GM18520 (cell line): ENCODE measurements at regions not wholly inside any gene's neighbourhood (a gene's known extent, or its start where the extent isn't known, plus 50 kb on each side); places are given as distances from the start of the nearest gene placed in this dataset.

Experiments
- ATAC-seq: cut with Tn5 transposase; IDR thresholded peaks from one replicate; pipeline ENCODE4 v1.9.1; 2021; ENCODE audit not compliant: unreplicated experiment

- no peak for ATAC-seq
Measured at GRCh38 chr5:3943859-3944258, 348.2 kb downstream of the IRX1 start.

GRCh38 chr5:3944930-3945329 is 349.3 kb downstream of the IRX1 start:
- ATAC-seq, result no peak

GRCh38 chr5:3948838-3949237 is 353.2 kb downstream of the IRX1 start:
- no peak for ATAC-seq

GRCh38 chr5:3954199-3954598 is 358.6 kb downstream of the IRX1 start:
- ATAC-seq, result no peak

- no peak for ATAC-seq
Measured at GRCh38 chr5:3954633-3955032, 359.0 kb downstream of the IRX1 start.

- no peak for ATAC-seq
Measured at GRCh38 chr5:3957658-3958057, 362.0 kb downstream of the IRX1 start.

GRCh38 chr5:3958389-3958788 is 362.8 kb downstream of the IRX1 start:
- no peak for ATAC-seq

- ATAC-seq, result no peak
Measured at GRCh38 chr5:3962113-3962512, 366.5 kb downstream of the IRX1 start.

GRCh38 chr5:3963652-3964051 is 368.0 kb downstream of the IRX1 start:
- ATAC-seq, result no peak

GRCh38 chr5:3980156-3980555 is 384.5 kb downstream of the IRX1 start:
- ATAC-seq, result no peak

- no peak for ATAC-seq
Measured at GRCh38 chr5:3987867-3988266, 392.2 kb downstream of the IRX1 start.

GRCh38 chr5:3993856-3994473 is 398.3 kb downstream of the IRX1 start:
- ATAC-seq, result no peak

- ATAC-seq, result no peak
Measured at GRCh38 chr5:3994628-3995027, 399.0 kb downstream of the IRX1 start.

- ATAC-seq, result no peak
Measured at GRCh38 chr5:3995954-3996619, 400.5 kb downstream of the IRX1 start.

- ATAC-seq, result no peak
Measured at GRCh38 chr5:3996707-3997336, 401.2 kb downstream of the IRX1 start.

- no peak for ATAC-seq
Measured at GRCh38 chr5:3997670-3998069, 402.0 kb downstream of the IRX1 start.

- no peak for ATAC-seq
Measured at GRCh38 chr5:3999929-4000328, 404.3 kb downstream of the IRX1 start.

- ATAC-seq, result no peak
Measured at GRCh38 chr5:4001004-4001403, 405.4 kb downstream of the IRX1 start.

GRCh38 chr5:4001758-4002533 is 406.3 kb downstream of the IRX1 start:
- no peak for ATAC-seq

- ATAC-seq, result no peak
Measured at GRCh38 chr5:4005335-4005734, 409.7 kb downstream of the IRX1 start.

- ATAC-seq, result no peak
Measured at GRCh38 chr5:4007001-4007400, 411.4 kb downstream of the IRX1 start.

- ATAC-seq, result no peak
Measured at GRCh38 chr5:4011943-4012342, 416.3 kb downstream of the IRX1 start.
